Ecto neural progenitor cell (in vitro differentiated cells): ENCODE measurements at regions not wholly inside any gene's neighbourhood (a gene's known extent, or its start where the extent isn't known, plus 50 kb on each side); places are given as distances from the start of the nearest gene placed in this dataset.
A peak's percentile ranks its signal among the peaks of the same experiment; 100 is the strongest.

Experiments
- DNase-seq: peaks from one replicate; pipeline ENCODE4 v3.0.0-alpha.2; 2018; ENCODE audit warnings: low spot score

GRCh38 chr9:85428230-85428629, 313.5 kb downstream of the AGTPBP1 start:
- DNase-seq: no peak

DNA sequence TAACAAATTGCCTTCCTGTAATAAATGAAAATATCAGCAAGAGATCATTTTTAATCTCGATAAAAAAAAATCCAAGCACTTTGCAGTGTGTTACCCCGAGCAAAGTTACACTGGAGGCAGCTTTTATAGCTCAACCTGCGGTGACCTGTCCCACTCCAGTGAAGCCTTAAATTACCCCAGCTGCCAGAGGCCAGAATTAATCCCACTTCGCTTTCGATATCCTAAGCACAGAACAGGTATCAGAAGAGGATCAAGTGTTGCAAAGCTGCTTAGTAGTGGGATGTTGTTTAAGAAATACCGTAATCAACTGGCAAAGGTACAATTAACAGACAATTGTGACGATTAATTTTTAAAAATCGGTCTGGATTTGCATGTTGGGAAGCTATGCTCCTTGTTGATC, 314.0 kb downstream of the AGTPBP1 start:
- no peak for DNase-seq

- peak; percentile 84 for DNase-seq
Measured at GRCh38 chr9:85425153-85425611, 316.6 kb downstream of the AGTPBP1 start.

- no peak for DNase-seq
Measured at GRCh38 chr9:85423422-85423821, 318.3 kb downstream of the AGTPBP1 start.

DNA sequence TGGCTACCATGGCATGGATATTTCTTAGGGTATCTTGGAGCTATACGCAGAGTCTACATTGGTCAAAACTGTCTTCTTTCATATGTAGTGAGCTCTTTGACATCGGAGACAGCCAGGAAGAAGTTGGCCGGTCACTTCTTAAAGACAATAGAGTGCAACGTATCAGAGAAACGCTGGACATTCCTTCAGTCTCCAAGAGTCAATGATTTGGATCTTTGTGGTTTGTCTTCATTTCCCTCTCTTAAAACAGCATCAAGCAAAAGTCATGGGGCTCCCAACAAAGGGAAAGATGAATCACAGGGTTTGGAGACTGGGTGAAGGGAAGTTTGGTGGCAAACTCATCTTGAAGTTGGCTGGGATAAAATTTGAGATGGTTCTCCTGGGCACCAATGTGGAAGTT, 320.1 kb downstream of the AGTPBP1 start:
- no peak for DNase-seq

DNA sequence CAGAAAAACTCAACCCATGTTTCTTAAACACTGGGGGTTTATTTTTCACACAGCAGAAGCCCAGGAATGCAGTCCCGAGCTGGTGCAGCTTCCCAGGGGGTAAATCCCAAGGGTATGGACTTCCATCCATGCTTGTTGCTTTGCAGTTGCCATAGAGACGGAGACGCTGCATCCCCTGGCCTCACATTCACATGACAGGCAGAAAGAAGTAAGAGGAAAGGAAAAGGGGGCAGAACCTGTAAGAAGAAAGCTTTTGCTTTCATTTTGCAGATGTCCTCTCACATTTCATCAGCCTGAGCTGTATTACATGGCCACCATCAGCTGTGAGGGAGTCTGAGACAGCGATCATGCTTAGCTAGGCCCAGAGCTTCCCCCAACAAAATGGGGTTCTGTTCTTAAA, 321.0 kb downstream of the AGTPBP1 start:
- peak; percentile 58 for DNase-seq

GRCh38 chr9:85417674-85418073, 324.1 kb downstream of the AGTPBP1 start:
- DNase-seq: no peak

DNA sequence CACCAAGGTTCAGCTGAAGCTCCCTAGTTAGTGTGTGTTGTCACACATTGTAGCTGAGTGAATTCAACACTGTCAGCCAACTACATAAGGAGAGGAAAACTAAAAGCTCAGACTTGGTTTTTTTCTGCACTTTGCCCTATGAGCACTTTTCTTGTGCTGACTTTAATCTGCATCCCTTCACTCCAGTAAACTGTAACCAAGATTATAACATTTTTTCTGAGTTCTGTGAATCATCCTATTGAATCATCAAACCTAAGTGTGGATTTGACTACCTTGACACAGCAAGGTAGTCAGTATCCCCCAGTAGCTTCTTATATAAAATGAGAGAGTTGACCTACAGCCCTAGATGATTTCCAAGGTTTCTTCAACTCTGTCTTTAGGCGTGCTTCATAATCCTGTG, 325.0 kb downstream of the AGTPBP1 start:
- DNase-seq: no peak

DNA sequence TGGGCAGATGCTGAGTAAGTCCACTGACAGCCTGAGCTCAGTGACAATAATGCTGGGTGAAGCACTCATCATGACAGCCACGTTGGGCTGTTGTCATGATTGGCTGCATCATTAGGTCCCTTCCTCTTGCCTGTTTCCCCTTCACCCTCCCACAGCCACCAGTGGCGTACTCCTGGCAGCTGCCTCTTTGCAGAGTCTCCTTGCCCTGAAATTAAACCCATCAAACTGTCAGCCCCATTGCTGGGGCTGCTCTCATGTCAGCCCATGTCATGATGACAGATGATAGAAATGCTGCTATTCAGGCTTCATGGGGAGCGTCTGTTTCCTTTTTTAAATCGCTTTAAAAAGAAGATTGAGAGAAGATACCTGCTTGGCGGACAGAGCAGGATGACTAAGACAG, 327.4 kb downstream of the AGTPBP1 start:
- no peak for DNase-seq

- DNase-seq: no peak
Measured at GRCh38 chr9:85408494-85408893, 333.3 kb downstream of the AGTPBP1 start.

DNA sequence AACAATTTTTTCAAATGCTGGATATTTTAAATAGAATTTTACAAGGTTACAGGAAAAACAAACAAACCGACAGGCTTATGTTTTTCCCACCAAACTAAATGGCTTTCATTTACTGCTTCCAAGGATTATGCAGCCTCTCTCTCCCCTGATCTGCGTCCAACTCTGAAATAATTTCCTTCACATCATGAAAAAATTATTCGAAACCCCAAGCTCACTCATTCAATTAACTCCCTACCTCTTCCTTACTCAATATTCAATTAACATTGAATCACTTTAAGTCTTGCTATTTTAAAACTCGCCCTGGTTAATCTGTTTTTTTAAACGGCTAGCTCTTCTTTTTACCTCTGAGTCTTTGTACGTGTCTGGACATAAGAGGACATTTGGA, 336.2 kb downstream of the AGTPBP1 start:
- DNase-seq: no peak

GRCh38 chr9:85404911-85405565, 336.7 kb downstream of the AGTPBP1 start:
- no peak for DNase-seq

DNA sequence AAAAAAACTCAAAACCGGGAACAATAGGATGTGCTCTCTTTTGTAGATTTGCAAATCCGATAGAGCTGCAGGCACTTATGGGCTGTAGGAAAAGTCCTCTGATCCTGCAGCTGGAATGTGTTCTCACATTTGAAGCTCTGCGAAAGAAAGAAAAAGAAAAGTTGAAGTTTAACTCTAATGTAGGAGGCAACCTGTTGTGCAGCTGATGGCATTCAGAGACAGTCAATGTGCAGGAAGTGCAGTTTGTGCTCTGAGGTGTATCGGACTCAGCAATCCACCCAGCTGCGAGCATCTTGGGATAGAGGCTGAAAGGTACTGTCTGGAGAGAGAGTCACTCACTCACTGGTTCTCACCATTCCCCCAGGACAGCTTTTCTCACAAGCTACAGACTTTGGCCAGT, 339.2 kb downstream of the AGTPBP1 start:
- DNase-seq: no peak

DNA sequence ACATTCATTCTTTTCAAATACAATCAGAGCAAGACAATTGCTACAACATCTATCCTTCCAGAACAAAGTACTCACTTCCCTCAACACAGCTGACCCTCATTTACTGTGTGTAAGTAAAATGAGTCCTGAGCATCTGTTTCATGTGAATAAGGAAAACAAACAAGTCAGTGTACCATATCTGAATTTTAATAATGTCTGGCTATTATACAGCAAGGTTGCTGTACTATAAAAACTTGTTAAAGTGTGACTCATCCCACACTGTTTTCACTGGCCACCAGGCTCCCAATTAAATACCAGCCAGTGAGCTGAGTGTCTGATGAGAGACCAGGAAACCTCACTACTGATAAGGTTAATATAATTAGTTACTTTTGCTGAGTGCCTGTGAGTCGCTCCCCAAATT, 339.8 kb downstream of the AGTPBP1 start:
- DNase-seq: no peak

GRCh38 chr9:85397005-85397404, 344.7 kb downstream of the AGTPBP1 start:
- no peak for DNase-seq

GRCh38 chr9:85392260-85392659, 349.5 kb downstream of the AGTPBP1 start:
- DNase-seq: no peak

GRCh38 chr9:85377731-85378289, 363.9 kb downstream of the AGTPBP1 start:
- DNase-seq: no peak

- no peak for DNase-seq
Measured at GRCh38 chr9:85368781-85369180, 373.0 kb downstream of the AGTPBP1 start.

- DNase-seq: no peak
Measured at GRCh38 chr9:85359161-85359560, 382.6 kb downstream of the AGTPBP1 start.

- no peak for DNase-seq
Measured at GRCh38 chr9:85349046-85349445, 392.7 kb downstream of the AGTPBP1 start.

DNA sequence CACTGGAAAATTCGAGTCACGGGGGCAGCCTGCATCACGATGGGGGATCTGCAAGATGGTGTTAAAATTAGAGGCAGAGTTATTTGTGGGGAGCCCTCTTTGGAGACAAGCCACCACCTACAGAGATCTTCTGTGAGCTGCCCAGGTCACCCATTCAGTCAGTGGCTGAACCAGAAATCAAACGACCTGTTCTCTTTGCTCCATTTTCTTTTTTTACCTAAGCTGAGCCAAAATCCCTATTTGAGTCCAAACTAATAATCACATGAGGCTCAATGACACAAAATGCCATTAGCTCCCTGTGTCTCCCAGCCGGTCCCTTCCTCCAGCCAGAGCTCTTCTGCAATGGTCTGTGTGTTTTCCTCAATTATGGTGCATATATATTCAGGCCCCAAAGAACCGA, 394.2 kb downstream of the AGTPBP1 start:
- no peak for DNase-seq

DNA sequence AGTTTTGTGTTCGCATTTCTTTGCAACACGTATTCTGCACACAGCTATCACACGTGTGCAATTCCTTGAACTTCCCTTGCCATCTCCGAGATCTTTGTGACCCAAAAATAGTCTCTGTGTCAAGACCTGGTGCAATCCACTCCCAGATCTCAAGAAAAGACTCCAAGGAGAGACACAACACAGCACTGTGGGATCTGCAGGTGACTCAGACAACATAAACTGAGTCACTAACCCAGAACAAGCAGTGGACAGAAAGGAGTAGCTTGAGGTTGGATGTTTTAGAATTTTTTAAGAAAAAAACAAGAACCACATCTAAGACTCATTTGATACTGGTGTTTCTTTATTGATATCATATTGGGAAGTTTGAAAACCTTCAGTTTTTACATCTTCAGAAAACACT, 396.9 kb downstream of the AGTPBP1 start:
- no peak for DNase-seq

GRCh38 chr9:85339338-85339737, 402.4 kb downstream of the AGTPBP1 start:
- no peak for DNase-seq

DNA sequence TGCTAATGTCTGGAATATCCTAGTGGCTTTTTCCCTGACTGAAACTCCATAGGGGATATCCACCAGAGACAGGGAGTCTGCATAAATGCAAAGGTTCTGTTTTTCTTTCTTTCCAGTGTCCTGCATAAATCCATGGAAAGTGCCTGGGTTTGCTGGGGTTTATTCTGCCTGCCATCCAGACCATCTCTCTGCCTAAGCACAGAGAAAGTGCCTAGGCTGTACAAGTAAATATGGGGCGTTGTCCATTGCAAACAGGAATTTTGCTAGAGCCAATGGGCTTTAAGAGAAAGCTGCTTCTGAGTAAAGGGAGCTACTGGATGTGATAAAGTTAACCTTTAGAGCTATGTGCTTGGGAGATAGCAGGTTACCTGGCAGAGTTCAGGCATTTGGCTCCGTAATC, 407.5 kb downstream of the AGTPBP1 start:
- no peak for DNase-seq
